D721Med (cell line): ENCODE measurements at regions not wholly inside any gene's neighbourhood (a gene's known extent, or its start where the extent isn't known, plus 50 kb on each side); places are given as distances from the start of the nearest gene placed in this dataset.
"Not testable (repeated sequence)": the region's sequence is repeated elsewhere in the genome, so short reads cannot be mapped to it uniquely, and the experiment has no call there.

Experiments used
- DNase-seq: peaks from one replicate; pipeline ENCODE4 v3.0.0; 2011; ENCODE audit warnings: low spot score; ENCODE audit not compliant: insufficient read length
- FAIRE-seq: peaks from 2 replicates; lab custom pipeline; 2011; peaks lifted over from hg19 to GRCh38; lab: Jason Lieb, UNC
- TF ChIP-seq, protein P1 (sequence below): IDR thresholded peaks from 2 replicates; pipeline ENCODE4 v1.5.1; 2012; ENCODE audit warnings: mild to moderate bottlenecking, control low read depth; ENCODE audit not compliant: insufficient read depth; ENCODE audit errors: missing control alignments

- TF ChIP-seq, protein P1, sequence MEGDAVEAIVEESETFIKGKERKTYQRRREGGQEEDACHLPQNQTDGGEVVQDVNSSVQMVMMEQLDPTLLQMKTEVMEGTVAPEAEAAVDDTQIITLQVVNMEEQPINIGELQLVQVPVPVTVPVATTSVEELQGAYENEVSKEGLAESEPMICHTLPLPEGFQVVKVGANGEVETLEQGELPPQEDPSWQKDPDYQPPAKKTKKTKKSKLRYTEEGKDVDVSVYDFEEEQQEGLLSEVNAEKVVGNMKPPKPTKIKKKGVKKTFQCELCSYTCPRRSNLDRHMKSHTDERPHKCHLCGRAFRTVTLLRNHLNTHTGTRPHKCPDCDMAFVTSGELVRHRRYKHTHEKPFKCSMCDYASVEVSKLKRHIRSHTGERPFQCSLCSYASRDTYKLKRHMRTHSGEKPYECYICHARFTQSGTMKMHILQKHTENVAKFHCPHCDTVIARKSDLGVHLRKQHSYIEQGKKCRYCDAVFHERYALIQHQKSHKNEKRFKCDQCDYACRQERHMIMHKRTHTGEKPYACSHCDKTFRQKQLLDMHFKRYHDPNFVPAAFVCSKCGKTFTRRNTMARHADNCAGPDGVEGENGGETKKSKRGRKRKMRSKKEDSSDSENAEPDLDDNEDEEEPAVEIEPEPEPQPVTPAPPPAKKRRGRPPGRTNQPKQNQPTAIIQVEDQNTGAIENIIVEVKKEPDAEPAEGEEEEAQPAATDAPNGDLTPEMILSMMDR: peak; percentile 48
- DNase-seq (no peak), FAIRE-seq (no peak)
Measured at GRCh38 chr11:21988477-21988876, 204.4 kb upstream of the ANO5 start.

DNA sequence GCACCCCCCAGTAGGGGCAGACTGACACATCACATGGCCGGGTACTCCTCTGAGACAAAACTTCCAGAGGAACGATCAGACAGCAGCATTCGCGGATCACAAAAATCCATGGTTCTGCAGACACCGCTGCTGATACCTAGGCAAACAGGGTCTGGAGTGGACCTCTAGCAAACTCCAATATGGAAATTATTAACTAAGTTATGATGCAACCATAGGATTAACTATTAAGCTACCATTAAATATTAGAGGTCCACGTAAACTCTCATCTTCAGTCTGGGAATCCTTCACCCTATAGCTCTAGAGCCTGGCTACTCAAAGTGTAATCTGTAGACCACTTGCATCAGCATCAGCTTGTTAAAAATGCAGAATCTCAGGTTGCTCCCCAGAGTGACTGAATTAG is 191.1 kb upstream of the ANO5 start:
- FAIRE-seq: not testable (repeated sequence)

GRCh38 chr11:22006901-22007300 is 186.0 kb upstream of the ANO5 start:
- no peak for FAIRE-seq
- TF ChIP-seq, protein P1: no peak

More for the DNA sequence above, 191.1 kb upstream of the ANO5 start:
- DNase-seq: not testable (repeated sequence)

GRCh38 chr11:22031791-22032190 is 161.1 kb upstream of the ANO5 start:
- TF ChIP-seq, protein P1: no peak
- DNase-seq: no peak
- FAIRE-seq: no peak

More at GRCh38 chr11:22006901-22007300, 186.0 kb upstream of the ANO5 start:
- no peak for DNase-seq

DNA sequence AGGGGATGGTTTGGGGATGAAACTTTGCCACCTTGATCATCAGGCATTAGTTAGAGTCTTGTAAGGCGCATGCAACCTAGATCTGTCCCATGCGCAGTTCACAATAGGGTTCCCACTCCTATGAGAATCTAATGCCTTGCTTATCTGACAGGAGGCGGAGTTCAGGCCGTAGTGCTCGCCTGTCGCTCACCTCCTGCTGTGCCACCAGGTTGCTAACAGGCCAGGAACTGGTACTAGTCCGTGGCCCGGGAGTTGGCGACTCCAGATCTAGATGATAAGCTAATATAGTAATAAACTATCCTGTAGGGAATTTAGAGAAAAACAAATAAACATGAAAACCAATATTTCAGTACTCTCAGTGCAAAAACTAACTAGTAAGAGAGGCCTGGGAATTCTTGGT is 155.4 kb upstream of the ANO5 start:
- no peak for DNase-seq
- FAIRE-seq: no peak
- TF ChIP-seq, protein P1: no peak

DNA sequence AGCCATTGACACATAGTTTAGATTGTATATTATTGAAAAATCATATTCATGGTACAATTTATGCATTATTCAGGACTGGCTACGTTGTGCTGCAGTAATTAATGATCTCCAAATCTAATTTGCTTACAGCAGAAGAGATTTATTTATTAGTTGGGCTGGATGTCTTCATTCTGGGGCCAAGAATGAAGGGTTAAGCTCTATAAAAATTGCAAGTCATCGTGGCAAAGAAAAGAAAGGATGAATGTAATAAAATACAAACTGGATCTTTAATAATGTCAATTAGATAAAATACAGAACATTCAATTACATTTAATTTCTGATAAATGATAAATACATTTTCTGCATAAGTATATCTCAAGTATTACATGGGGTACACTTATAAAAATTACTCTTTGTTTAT is 151.8 kb upstream of the ANO5 start:
- no peak for FAIRE-seq
- TF ChIP-seq, protein P1: no peak

GRCh38 chr11:22042081-22042480 is 150.8 kb upstream of the ANO5 start:
- TF ChIP-seq, protein P1: no peak
- FAIRE-seq (no peak), DNase-seq (no peak)

More for the DNA sequence above, 151.8 kb upstream of the ANO5 start:
- no peak for DNase-seq

GRCh38 chr11:22044126-22044525 is 148.8 kb upstream of the ANO5 start:
- FAIRE-seq (no peak), DNase-seq (no peak)
- TF ChIP-seq, protein P1: no peak
